GM21529 (cell line): ENCODE measurements at regions not wholly inside any gene's neighbourhood (a gene's known extent, or its start where the extent isn't known, plus 50 kb on each side); places are given as distances from the start of the nearest gene placed in this dataset.

Experiments
- ATAC-seq: cut with Tn5 transposase; IDR thresholded peaks from one replicate; pipeline ENCODE4 v1.9.1; 2021; ENCODE audit not compliant: unreplicated experiment

DNA sequence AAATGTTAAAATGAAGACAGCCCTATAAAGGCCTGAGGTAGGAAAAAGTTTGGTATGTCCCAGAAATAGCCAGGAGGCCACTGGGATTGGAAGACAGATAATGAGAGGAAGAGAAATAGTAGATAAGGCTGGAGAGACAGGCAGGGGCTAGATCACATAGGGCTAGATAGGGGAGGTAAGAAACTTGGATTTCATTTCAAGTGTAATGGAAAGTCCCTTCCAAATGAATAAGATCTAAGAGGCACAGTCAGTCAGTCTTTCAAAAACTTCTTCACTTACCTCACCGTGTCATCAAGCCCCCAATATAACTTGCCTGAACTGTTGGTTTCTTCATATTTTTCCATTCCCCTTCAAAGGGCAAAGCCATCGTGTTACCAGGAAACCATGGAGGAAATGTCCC, 121.8 kb downstream of the SPCS3 start:
- ATAC-seq: no peak

DNA sequence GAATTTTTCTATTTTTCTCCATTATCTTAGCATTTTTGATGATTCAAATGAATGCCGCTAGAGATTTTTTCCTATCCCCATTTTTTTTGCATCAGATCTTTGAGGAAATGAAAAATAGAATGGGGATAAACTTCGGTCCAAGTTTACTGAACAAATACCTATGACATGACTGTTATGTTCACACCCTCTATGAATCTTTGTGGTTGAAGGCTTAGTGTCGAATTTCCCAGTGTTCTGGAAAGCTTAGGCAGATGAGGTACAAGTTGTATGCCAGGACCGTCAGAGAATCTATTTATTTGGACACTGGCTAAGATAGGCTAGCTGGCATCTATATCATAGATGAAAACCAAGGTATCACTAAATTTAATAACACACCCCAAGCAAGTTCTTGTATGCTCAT, 123.4 kb downstream of the SPCS3 start:
- no peak for ATAC-seq

- ATAC-seq: no peak
These were observed 124.1 kb downstream of the SPCS3 start for GRCh38 chr4:176443646-176444409.

- ATAC-seq: no peak
These were observed 125.0 kb downstream of the SPCS3 start for GRCh38 chr4:176444741-176445140.

GRCh38 chr4:176448761-176449160, 129.0 kb downstream of the SPCS3 start:
- ATAC-seq: no peak

DNA sequence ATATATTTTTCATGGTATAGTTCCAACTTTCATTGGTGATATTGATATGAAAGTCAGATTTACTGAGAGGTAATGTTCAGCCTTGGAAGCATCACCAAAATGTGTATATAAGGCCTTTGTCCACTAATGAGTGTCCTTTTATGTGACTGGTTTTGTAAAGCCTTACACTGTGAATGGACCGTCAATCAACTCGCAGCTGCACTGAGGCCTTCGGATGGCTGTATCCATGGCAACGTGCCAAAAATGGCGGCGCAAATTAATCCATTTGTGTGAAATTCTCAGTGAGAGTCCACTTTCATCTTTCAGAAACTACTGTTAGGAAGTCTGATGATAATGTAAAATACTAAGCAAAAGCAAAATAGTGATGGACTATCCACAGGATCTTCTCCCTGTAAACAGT, 131.7 kb downstream of the SPCS3 start:
- no peak for ATAC-seq

DNA sequence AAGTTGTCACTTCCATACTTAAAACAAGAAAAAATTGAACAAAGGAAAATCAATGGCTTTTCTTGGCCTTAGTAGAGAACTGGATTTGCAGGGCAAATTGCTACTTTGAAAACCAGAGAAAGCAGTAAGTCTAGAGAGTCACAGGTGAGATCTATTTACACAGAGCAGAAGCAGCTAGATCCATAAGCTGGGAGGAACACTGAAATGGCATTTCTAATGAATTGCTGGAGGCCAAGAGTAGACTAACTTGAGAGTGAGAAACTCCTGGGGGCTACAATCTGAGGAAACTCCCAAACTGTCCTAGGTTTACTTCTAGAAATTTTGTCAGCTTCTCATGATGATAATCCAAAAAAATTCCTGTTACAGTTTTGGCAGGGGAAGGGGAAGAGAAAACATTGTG, 133.3 kb downstream of the SPCS3 start:
- ATAC-seq: no peak

- no peak for ATAC-seq
These were observed 133.9 kb downstream of the SPCS3 start for GRCh38 chr4:176453658-176454057.

GRCh38 chr4:176464748-176465147, 145.0 kb downstream of the SPCS3 start:
- ATAC-seq: peak; percentile 99

DNA sequence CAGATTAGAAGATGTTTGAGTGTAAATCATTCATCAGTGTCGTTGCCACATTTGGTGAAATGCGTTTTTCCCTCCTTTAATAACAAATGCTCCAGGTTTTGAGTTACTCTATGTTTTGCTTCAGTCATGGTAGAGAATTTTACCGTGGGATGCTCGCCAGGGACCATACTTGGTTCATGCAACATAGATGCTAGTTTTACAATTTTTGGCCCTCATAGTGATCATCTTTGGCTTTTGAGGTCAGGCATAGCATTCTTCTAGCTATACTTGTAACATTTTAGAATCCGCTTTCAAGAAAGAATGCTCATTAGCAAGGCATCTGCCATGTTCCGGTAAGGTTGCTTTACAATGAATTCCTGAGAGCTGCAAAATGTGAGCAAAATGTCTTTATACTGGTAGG, 147.2 kb downstream of the SPCS3 start:
- no peak for ATAC-seq

- ATAC-seq: no peak
These were observed 149.8 kb downstream of the SPCS3 start for GRCh38 chr4:176469546-176469945.

DNA sequence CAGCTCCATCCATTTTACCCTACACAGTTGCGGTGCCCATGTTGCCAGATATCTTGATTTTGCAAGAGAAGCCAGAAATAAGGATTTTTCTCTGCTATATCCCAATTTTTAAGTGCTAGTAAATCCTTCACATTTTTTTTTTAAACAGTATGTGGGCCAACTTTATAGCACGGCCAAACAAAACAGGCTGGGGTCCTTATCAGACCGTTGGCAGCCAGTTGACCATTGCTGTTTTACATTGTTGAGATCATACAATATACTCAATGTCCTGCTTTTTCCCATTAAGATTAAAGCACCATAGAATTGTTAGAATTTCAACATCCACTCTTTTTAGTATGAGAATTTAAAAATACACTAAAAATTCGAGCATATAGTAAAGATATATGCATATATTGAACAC, 150.9 kb downstream of the SPCS3 start:
- ATAC-seq: no peak

DNA sequence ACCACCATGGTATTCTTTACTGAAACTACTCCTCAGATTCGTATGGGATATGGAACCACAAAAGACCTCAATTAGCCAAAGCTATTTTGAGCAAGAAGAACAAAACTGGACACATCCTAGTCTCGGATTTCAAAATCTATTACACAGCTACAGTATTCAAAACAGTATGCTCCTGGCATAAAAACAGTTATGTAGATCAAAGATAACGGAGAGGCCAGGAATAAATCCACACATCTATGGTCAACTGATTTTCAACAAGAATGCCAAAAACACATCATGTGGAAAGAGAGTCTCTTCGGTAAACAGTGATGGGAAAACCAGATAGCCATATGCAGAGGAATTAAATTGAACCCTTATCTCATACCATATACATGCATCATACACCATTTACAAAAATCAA, 155.3 kb downstream of the SPCS3 start:
- no peak for ATAC-seq

DNA sequence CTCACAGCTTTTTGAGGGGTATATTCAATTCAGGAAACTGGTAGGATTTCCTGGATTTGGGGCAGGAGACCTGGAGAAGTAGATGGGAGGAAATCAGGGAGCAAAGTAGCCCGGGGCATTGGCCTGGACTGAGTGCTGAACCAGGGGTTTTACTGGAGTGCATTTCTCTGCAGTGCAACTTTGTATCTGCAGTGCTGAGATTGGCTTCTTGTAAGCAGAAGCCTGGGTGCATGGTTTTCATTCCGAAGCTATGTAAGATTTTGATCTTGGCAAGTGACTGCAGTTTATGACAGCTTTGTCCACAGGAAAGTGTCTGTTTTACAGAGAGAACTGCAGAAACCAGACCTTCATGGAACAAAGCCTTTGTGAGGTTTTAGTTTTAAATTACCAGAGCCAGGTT, 158.3 kb downstream of the SPCS3 start:
- ATAC-seq: no peak

DNA sequence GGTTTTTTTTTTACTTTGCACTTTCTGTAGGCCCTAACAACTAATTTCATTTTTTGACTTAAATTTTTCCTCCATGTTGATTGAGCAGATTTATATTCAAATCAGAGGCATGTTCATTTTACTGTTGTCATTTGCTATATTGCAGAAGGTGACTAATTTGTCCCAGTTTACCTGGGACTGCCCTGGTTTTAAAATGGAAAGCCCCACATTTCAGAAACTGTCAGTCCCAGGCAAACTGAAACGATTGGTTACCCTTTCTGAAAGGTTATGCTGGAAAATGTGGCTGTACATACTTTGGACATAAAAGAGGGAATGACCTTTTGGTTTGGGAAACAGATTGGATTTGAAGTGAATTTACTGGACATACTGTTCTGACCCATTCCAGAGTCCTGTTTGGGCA, 160.0 kb downstream of the SPCS3 start:
- peak; percentile 62 for ATAC-seq

GRCh38 chr4:176482972-176483371, 163.2 kb downstream of the SPCS3 start:
- no peak for ATAC-seq

DNA sequence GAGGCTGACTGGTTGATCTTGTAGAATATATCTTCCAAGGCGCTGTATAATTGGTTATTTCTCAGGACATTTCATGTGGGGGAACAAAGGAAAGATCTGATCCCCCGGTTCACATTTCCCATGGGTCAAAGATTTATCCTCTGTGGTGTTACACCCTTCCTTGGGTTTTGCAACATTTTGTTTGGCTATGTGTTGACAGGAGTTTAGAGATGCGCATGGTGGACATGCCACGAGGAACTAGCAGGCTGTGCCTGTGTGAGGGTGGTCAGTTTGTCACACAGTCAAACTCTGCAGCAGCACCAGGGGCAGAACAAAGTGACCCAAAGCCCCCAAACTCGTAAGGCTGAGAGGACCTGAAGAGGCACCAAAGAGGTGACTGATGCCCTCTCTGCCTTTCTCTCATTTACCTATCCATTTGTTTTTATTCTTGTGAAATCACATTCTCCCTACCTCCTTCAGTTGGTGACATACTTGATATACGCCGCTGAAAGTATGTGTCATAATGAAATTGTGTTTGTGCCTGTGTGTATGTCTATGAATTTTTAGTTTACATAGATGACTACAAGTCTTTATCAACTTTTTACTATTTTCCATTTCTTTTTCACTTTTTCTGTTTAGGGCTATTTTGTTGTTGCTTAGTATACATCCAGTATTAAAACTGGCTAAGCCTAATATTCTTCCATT, 164.7 kb downstream of the SPCS3 start:
- no peak for ATAC-seq

- ATAC-seq: no peak
These were observed 169.2 kb downstream of the SPCS3 start for GRCh38 chr4:176489001-176489400.

- peak; percentile 100 for ATAC-seq
These were observed 173.0 kb downstream of the SPCS3 start for GRCh38 chr4:176492646-176493302.

DNA sequence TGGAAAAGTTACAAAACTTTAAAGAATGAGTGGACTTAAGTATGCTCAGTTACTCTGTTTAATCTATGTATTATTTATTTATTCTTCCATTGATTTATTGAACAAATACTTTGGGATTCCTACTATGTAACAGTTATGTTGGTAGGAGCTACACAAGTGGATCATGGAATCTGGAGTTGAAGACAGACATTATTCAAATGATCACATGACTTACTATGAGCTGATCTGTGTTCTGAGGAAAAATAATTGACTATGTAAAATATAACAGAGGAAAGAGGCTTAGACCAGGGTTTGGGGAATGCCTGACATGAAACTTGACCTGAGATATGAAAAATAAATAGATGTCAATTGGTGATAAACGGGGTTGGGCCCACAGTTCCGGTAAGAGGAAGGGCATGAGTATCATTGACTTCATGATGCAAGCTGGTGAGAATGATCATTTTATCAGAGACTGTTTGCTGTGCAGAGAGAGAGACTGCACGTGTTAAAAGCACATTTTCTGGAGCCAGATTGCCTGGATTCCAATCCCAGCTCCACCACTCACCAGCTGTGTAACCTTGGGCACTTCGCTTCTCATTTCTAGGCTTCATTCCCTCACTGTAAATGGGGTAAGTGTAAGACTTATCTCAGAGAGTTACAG, 179.0 kb downstream of the SPCS3 start:
- no peak for ATAC-seq

DNA sequence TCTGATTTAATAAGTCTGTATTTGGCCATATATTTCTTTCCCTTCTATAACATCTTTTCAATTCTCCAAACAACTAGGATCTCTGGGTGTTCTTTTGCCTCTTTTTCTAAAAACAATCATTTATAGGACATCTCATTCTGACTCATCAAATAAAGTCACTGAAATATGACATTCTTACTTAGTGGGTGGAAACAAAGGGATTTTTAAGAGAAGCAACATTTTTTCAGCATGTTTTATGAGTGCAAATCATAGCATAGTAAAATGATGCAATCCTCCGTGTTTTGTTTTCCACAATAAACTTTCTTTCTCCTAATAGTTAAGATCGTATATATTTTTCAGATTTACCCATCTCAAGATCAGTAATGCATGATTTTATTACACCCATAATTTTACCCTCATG, 179.8 kb downstream of the SPCS3 start:
- ATAC-seq: no peak

- ATAC-seq: no peak
These were observed 181.1 kb downstream of the SPCS3 start for GRCh38 chr4:176500894-176501293.
